HEK293T (cell line): ENCODE measurements at regions not wholly inside any gene's neighbourhood (a gene's known extent, or its start where the extent isn't known, plus 50 kb on each side); places are given as distances from the start of the nearest gene placed in this dataset.

Experiments
- BHLHE40 ChIP-seq: fragments of 450-650 bp; IDR thresholded peaks from 2 replicates; pipeline ENCODE4 v1.6.1; 2016; ENCODE audit warnings: mild to moderate bottlenecking, moderate library complexity, borderline replicate concordance
- CTBP1 ChIP-seq: fragments of 450-650 bp; IDR thresholded peaks from 2 replicates; pipeline ENCODE4 v1.6.1; 2016; ENCODE audit warnings: borderline replicate concordance
- FOXA1 ChIP-seq: fragments of 450-650 bp; IDR thresholded peaks from 2 replicates; pipeline ENCODE4 v1.6.1; 2016; ENCODE audit warnings: mild to moderate bottlenecking
- FOXK2 ChIP-seq: fragments of 450-650 bp; IDR thresholded peaks from 2 replicates; pipeline ENCODE4 v1.6.1; 2016; ENCODE audit warnings: mild to moderate bottlenecking
- FOXM1 ChIP-seq: fragments of 450-650 bp; IDR thresholded peaks from 2 replicates; pipeline ENCODE4 v1.6.1; 2017; ENCODE audit warnings: mild to moderate bottlenecking, borderline replicate concordance
- HDGF ChIP-seq: fragments of 450-650 bp; IDR thresholded peaks from 2 replicates; pipeline ENCODE4 v1.6.1; 2017; ENCODE audit warnings: antibody characterized with exemption, borderline replicate concordance
- L3MBTL2 ChIP-seq: fragments of 450-650 bp; conservative IDR thresholded peaks from 2 replicates; pipeline ENCODE4 v1.6.1; 2016; ENCODE audit warnings: mild to moderate bottlenecking
- LEF1 ChIP-seq: fragments of 450-650 bp; IDR thresholded peaks from 2 replicates; pipeline ENCODE4 v1.6.1; 2017; ENCODE audit warnings: mild to moderate bottlenecking, borderline replicate concordance
- NFRKB ChIP-seq: fragments of 450-650 bp; IDR thresholded peaks from 2 replicates; pipeline ENCODE4 v1.6.1; 2016; ENCODE audit warnings: mild to moderate bottlenecking, moderate library complexity
- SP1 ChIP-seq: fragments of 450-650 bp; IDR thresholded peaks from 2 replicates; pipeline ENCODE4 v1.6.1; 2017
- SUZ12 ChIP-seq: fragments of 450-650 bp; IDR thresholded peaks from 2 replicates; pipeline ENCODE4 v1.6.1; 2016; ENCODE audit warnings: mild to moderate bottlenecking
- ZNF384 ChIP-seq: fragments of 450-650 bp; IDR thresholded peaks from 2 replicates; pipeline ENCODE4 v1.6.1; 2016
- TF ChIP-seq, protein P1 (sequence below): fragments of 450-650 bp; IDR thresholded peaks from 2 replicates; pipeline ENCODE4 v1.6.1; 2016

DNA sequence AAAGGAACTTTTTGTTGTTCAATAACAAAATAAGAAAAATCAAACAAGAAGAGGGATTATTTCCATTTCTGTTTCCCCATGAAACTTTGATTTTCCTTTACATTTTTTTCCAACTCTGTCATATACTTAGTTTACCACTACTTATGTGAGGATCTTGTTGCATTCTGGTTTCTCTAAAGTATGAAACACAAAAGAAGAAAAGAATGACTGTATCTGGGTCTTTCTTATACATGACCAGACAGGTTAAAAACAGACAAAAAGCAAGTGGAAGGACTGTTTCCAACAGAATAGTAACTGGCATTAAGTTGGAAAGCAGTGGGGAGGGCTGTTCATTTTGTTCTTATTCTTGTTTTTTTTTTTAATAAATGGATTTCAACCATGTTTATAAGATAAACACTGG, 1207.8 kb upstream of the FAM98A start:
- TF ChIP-seq ZNF384 (no peak), FOXM1 (no peak), HDGF (no peak), SP1 (no peak), FOXK2 (no peak), SUZ12 (no peak), BHLHE40 (no peak), CTBP1 (no peak), FOXA1 (no peak), NFRKB (no peak), LEF1 (no peak), L3MBTL2 (no peak)
- TF ChIP-seq, protein P1, sequence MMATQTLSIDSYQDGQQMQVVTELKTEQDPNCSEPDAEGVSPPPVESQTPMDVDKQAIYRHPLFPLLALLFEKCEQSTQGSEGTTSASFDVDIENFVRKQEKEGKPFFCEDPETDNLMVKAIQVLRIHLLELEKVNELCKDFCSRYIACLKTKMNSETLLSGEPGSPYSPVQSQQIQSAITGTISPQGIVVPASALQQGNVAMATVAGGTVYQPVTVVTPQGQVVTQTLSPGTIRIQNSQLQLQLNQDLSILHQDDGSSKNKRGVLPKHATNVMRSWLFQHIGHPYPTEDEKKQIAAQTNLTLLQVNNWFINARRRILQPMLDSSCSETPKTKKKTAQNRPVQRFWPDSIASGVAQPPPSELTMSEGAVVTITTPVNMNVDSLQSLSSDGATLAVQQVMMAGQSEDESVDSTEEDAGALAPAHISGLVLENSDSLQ, result no peak
